Natural killer cell (primary cell): ENCODE measurements at regions not wholly inside any gene's neighbourhood (a gene's known extent, or its start where the extent isn't known, plus 50 kb on each side); places are given as distances from the start of the nearest gene placed in this dataset.

Experiments used
- ATAC-seq, 3 donors: fragments of 150-1000 bp in 2 of 3; fragments of 200-7000 bp in 1 of 3; cut with Tn5 transposase; 1 replicate in 1 of 3; 2 replicates in 2 of 3; pipeline ENCODE4 v1.10.0; 2021; ENCODE audit warnings: mild to moderate bottlenecking in 2 of 3, moderate library complexity in 2 of 3
- DNase-seq, 2 donors: peaks; one replicate each; pipeline versions ENCODE4 v3.0.0 to v3.0.0-alpha.2; 2013 to 2021; ENCODE audit warnings: mixed read lengths in 1 of 2
- H3K27ac ChIP-seq: one replicate; pipeline ENCODE4 v1.5.1; 2013; ENCODE audit warnings: mild to moderate bottlenecking, low read length
- H3K27me3 ChIP-seq: one replicate; pipeline ENCODE4 v1.6.1; 2013; ENCODE audit warnings: low read length; ENCODE audit not compliant: control insufficient read depth, insufficient read depth
- H3K36me3 ChIP-seq: one replicate; pipeline ENCODE4 v1.6.1; 2013; ENCODE audit warnings: low read length; ENCODE audit not compliant: control insufficient read depth, insufficient read depth
- H3K4me1 ChIP-seq: one replicate; pipeline ENCODE4 v1.6.1; 2013; ENCODE audit warnings: low read length; ENCODE audit not compliant: control insufficient read depth, insufficient read depth
- H3K4me3 ChIP-seq: one replicate; pipeline ENCODE4 v1.5.1; 2013; ENCODE audit warnings: low read length
- H3K9me3 ChIP-seq: one replicate; pipeline ENCODE4 v1.6.1; 2013; ENCODE audit warnings: low read length; ENCODE audit not compliant: control insufficient read depth, insufficient read depth
- H3K27ac Mint-ChIP-seq, 2 donors: one replicate each; pipeline ENCODE4 v1.8.0; 2022; ENCODE audit warnings: mild to moderate bottlenecking in 2 of 2, mixed read lengths in 2 of 2, moderate library complexity in 1 of 2
- H3K27me3 Mint-ChIP-seq, 2 donors: one replicate each; pipeline ENCODE4 v1.8.0; 2022; ENCODE audit warnings: low read depth in 2 of 2, mixed read lengths in 2 of 2
- H3K36me3 Mint-ChIP-seq: one replicate; pipeline ENCODE4 v1.8.0; 2022; ENCODE audit warnings: mixed read lengths
- H3K4me1 Mint-ChIP-seq, 2 donors: one replicate each; pipeline ENCODE4 v1.8.0; 2022; ENCODE audit warnings: mixed read lengths in 2 of 2
- H3K4me3 Mint-ChIP-seq: one replicate; pipeline ENCODE4 v1.8.0; 2022; ENCODE audit warnings: mild to moderate bottlenecking, moderate library complexity, mixed read lengths
- H3K9me3 Mint-ChIP-seq, 2 donors: one replicate each; pipeline ENCODE4 v1.8.0; 2022; ENCODE audit warnings: mixed read lengths in 2 of 2
- CTCF ChIP-seq: fragments of 200-600 bp; IDR thresholded peaks from one replicate; pipeline ENCODE4 v1.8.0; 2022; ENCODE audit warnings: antibody characterized with exemption
- WGBS: methylation state at CpG from one replicate; pipeline ENCODE4 v1.1.7; 2013; ENCODE audit warnings: missing lambda C conversion rate; ENCODE audit not compliant: insufficient coverage; 5-methylcytosine and 5-hydroxymethylcytosine counted together
- intact Hi-C: fragments of 100-400 bp; cut with micrococcal nuclease; formaldehyde crosslinking; loops from one replicate; pipeline ENCODE4 v1.14.2; 2022

DNA sequence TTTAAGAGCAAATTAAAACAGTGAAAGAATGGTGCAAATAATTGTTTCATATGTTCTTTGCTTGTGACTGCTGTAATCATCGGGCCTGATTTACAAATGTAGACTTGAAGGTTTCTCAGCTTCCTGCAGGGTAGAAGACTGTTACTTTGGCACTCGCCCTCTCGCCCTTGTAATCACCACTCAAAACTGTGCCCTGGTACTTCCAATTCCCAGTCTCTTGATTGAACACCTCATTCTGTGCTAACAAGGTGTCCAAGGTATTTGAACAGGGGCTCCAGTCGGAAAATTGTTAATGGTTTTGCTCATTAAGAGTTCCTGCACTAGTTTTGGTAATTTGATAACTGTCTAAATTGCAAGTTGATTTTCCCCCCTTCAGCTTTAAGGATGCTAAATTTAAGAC lies 209.5 kb downstream of the ZIC1 start:
- no peaks in the 10 kb centered on the region for H3K36me3 Mint-ChIP-seq

DNA sequence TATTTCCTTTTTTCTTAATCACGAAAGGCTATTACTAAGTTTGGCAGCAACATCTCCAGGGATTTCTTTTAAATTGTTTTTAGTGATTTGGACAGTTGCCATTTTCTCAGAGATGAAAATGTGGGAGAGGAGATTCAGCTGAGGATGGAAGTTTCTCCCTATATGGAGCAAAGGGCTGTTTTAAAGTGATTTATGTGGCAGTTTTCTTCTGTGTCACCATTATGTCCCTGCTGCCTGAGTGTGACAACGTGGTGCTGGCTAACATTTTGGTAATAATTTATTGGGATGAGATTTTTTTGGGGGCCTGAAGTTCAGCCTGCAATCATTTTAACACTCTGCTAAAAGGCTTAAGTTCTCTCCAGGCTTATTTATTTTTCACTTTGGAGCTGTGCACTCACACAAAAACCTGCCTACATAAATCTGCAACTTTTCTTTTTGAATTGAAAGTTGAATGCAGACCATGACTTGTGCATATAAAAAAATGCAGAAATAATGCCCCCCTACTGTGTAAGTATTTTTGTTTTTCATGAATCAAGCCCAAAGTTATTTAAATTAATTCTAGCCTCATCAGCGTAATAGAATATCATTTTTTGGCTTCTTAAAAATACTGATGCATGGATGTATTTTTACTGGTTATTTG lies 210.9 kb downstream of the ZIC1 start:
- ATAC-seq (no peak), DNase-seq (no peak)
- Mint-ChIP-seq H3K4me3 (no peak overlapping the region), H3K27ac (no peak overlapping the region), H3K36me3 (no peaks in the 10 kb centered on the region), H3K9me3 (peaks cover 8 to 10% of the 10 kb centered on the region in 2 donors), H3K4me1 (no peaks in the 10 kb centered on the region), H3K27me3 (no peaks in the 10 kb centered on the region)
- Histone ChIP-seq H3K4me1 (no peaks in the 10 kb centered on the region), H3K27me3 (no peaks in the 10 kb centered on the region), H3K27ac (no peak overlapping the region), H3K4me3 (no peak overlapping the region), H3K9me3 (no peaks in the 10 kb centered on the region), H3K36me3 (no peaks in the 10 kb centered on the region)
- 0% methylated on average over 1 of the region's 3 CpGs for WGBS
- TF ChIP-seq CTCF = no peak
- intact Hi-C loops = no loop called here

More for the DNA sequence above, 209.5 kb downstream of the ZIC1 start:
- no peak overlapping the region for H3K27ac ChIP-seq
- intact Hi-C loops = no loop called here
- no peaks in the 10 kb centered on the region for H3K9me3 ChIP-seq
- Mint-ChIP-seq H3K9me3 (peaks cover 6 to 10% of the 10 kb centered on the region in 2 donors), H3K4me1 (no peaks in the 10 kb centered on the region), H3K27me3 (no peaks in the 10 kb centered on the region), H3K27ac (no peak overlapping the region), H3K4me3 (no peak overlapping the region)
- DNase-seq = no peak
- TF ChIP-seq CTCF = no peak
- no peaks in the 10 kb centered on the region for H3K36me3 ChIP-seq
- no peaks in the 10 kb centered on the region for H3K4me1 ChIP-seq
- ATAC-seq = no peak
- WGBS = 56% methylated on average over 3 of the region's 4 CpGs
- H3K4me3 ChIP-seq = no peak overlapping the region
- H3K27me3 ChIP-seq = no peaks in the 10 kb centered on the region

DNA sequence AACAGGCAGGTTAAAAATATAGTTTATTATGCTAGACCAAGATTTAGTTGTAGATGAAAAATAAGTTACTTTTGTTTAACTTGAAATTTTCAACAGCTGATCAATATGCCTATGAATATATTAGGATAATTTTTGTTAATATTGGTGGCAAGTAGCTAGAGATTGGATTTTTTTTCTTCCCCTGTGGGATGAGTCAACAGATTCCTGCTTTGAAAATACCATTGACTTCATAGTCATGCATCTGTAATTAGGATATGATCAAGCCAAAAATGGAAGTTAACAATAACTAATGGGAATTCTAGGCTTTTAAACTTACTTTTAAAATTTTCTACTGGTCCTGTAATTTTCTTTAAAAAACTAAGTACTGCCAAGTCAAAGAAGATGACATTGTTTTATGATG lies 211.7 kb downstream of the ZIC1 start:
- no peak overlapping the region for H3K27ac ChIP-seq
- H3K4me1 ChIP-seq = no peaks in the 10 kb centered on the region
- H3K4me3 ChIP-seq = no peak overlapping the region
- H3K9me3 Mint-ChIP-seq = peaks cover 11 to 13% of the 10 kb centered on the region in 2 donors
- no peak for TF ChIP-seq CTCF
- H3K27me3 ChIP-seq = no peaks in the 10 kb centered on the region
- intact Hi-C loops = no loop called here
- H3K27ac Mint-ChIP-seq = no peak overlapping the region
- no peaks in the 10 kb centered on the region for H3K9me3 ChIP-seq
- H3K36me3 Mint-ChIP-seq = no peaks in the 10 kb centered on the region
- no peaks in the 10 kb centered on the region for H3K4me1 Mint-ChIP-seq
- DNase-seq = no peak
- no peaks in the 10 kb centered on the region for H3K27me3 Mint-ChIP-seq
- no peaks in the 10 kb centered on the region for H3K36me3 ChIP-seq
- H3K4me3 Mint-ChIP-seq = no peak overlapping the region
- no peak for ATAC-seq

DNA sequence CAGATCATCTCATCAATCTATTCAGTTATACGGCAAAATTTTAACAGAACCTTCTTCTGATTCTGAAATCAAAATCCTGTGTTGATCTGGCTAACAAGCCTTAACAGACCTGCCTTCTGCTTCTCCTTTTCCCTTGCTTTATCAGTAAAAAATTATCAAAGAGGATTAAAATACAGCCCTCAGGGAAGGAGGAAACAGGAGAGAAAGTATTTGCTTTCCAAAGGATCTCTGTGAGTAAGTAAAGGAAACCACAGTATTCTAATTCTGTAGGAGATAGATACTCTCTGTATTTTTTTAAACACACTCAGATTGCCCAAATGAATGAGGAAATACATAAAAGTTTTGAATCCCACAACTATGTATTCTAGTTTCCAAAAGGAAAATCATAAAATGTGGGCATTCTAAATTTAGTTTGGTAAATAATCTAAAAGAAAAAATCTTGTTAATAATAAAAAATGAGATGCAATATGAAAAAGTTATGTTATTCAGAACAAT lies 221.8 kb downstream of the ZIC1 start:
- Histone ChIP-seq H3K27ac (no peak overlapping the region), H3K4me3 (no peak overlapping the region), H3K4me1 (no peaks in the 10 kb centered on the region), H3K9me3 (peaks cover 10% of the 10 kb centered on the region), H3K27me3 (no peaks in the 10 kb centered on the region), H3K36me3 (no peaks in the 10 kb centered on the region)
- WGBS = 100% methylated on average over 1 of the region's 1 CpG
- TF ChIP-seq CTCF = no peak
- Mint-ChIP-seq H3K27me3 (no peaks in the 10 kb centered on the region), H3K9me3 (peaks cover 6 to 21% of the 10 kb centered on the region in 2 donors), H3K27ac (no peak overlapping the region), H3K36me3 (no peaks in the 10 kb centered on the region), H3K4me3 (no peak overlapping the region), H3K4me1 (no peaks in the 10 kb centered on the region)
- DNase-seq (no peak), ATAC-seq (no peak)
- intact Hi-C loops = no loop called here
